OCI-LY7 (cell line): ENCODE measurements at regions not wholly inside any gene's neighbourhood (a gene's known extent, or its start where the extent isn't known, plus 50 kb on each side); places are given as distances from the start of the nearest gene placed in this dataset.

Experiments used
- EZH2phosphoT487 ChIP-seq: fragments of 200-600 bp; sonication (generic); IDR thresholded peaks from 2 replicates; pipeline ENCODE4 v1.6.1; 2018; ENCODE audit warnings: low read depth, borderline replicate concordance, mild to moderate bottlenecking, mixed run types, antibody characterized with exemption, low read length, moderate library complexity, mixed read lengths
- TF ChIP-seq, protein P1 (sequence below): fragments of 200-600 bp; sonication (generic); conservative IDR thresholded peaks from 2 replicates; pipeline ENCODE4 v1.5.1; 2014; ENCODE audit warnings: mild to moderate bottlenecking, antibody characterized with exemption, low read length, moderate library complexity, mixed read lengths

DNA sequence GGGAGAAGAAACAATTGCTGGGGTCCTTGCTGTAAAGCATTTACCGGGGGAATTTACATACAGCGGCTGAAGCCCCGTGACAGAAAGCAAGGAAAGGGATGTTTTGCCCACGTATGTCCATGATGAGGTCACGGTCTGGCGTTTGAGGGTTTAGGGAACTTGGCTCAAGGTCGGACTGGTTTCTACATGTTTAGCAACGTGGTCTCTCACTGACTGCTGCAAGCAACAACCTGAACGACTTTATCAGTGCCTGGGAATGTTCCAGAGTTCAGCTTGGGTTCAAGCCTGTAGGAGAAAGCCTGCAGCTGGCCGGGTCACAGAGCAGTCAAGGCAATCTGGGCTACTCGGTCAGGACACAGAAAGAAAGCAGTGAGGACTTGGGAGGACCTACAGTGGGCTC lies 323.3 kb downstream of the AJAP1 start:
- TF ChIP-seq, protein P1, sequence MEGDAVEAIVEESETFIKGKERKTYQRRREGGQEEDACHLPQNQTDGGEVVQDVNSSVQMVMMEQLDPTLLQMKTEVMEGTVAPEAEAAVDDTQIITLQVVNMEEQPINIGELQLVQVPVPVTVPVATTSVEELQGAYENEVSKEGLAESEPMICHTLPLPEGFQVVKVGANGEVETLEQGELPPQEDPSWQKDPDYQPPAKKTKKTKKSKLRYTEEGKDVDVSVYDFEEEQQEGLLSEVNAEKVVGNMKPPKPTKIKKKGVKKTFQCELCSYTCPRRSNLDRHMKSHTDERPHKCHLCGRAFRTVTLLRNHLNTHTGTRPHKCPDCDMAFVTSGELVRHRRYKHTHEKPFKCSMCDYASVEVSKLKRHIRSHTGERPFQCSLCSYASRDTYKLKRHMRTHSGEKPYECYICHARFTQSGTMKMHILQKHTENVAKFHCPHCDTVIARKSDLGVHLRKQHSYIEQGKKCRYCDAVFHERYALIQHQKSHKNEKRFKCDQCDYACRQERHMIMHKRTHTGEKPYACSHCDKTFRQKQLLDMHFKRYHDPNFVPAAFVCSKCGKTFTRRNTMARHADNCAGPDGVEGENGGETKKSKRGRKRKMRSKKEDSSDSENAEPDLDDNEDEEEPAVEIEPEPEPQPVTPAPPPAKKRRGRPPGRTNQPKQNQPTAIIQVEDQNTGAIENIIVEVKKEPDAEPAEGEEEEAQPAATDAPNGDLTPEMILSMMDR = no peak
- TF ChIP-seq EZH2phosphoT487 = no peak
